Spleen (tissue), 7 donors: ENCODE measurements at regions not wholly inside any gene's neighbourhood (a gene's known extent, or its start where the extent isn't known, plus 50 kb on each side); places are given as distances from the start of the nearest gene placed in this dataset.

Experiments
- POLR2A ChIP-seq, 3 donors: fragments of 450-650 bp; IDR thresholded peaks; one replicate each; pipeline ENCODE4 v1.5.1; 2017; ENCODE audit warnings: antibody characterized with exemption in 3 of 3, mild to moderate bottlenecking in 1 of 3
- POLR2AphosphoS5 ChIP-seq, 3 donors: sonication (generic); formaldehyde crosslinking; IDR thresholded peaks; one replicate each; pipeline ENCODE4 v1.5.1; 2017; ENCODE audit warnings: antibody characterized with exemption in 3 of 3
- TF ChIP-seq, protein P1 (sequence below), 11 experiments: fragments of 200-600 bp in 7 of 11; fragments of 450-650 bp in 4 of 11; sonication (generic) in 4 of 11; IDR thresholded peaks in 8 of 11; conservative IDR thresholded peaks in 3 of 11; 1 replicate in 7 of 11; 2 replicates in 4 of 11; pipeline versions ENCODE4 v1.4.0 to v1.8.0; 2016 to 2021; ENCODE audit warnings: antibody characterized with exemption in 11 of 11, inconsistent platforms in 4 of 11, mild to moderate bottlenecking in 1 of 11
- donor health status: DM: no; HTN: no; CAD: no; lungs with moderate emphysema.
- donor health status: DM: no; HTN: no; CAD: no.
- donor health status: DM: no; HTN: no; CAD: no.

DNA sequence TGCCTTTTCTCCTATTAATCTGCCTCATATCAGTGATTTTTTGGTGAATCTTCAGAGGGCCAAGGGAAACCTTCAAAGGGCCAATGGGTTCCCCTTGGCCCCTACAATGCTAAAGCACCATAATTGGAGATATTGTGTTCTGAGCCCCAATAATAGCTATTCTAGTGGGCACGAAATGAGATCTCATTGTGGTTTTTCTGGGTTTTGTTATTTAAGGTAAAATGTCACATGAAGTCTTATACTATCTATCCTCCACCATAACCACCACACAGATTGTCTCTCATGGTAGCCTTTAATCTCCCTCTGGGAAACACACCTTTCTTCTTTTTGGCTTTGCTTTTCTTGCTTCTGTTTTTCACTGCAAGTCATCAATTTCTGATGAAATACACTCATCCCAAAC lies 152.8 kb downstream of the B3GNT2 start:
- TF ChIP-seq, protein P1, sequence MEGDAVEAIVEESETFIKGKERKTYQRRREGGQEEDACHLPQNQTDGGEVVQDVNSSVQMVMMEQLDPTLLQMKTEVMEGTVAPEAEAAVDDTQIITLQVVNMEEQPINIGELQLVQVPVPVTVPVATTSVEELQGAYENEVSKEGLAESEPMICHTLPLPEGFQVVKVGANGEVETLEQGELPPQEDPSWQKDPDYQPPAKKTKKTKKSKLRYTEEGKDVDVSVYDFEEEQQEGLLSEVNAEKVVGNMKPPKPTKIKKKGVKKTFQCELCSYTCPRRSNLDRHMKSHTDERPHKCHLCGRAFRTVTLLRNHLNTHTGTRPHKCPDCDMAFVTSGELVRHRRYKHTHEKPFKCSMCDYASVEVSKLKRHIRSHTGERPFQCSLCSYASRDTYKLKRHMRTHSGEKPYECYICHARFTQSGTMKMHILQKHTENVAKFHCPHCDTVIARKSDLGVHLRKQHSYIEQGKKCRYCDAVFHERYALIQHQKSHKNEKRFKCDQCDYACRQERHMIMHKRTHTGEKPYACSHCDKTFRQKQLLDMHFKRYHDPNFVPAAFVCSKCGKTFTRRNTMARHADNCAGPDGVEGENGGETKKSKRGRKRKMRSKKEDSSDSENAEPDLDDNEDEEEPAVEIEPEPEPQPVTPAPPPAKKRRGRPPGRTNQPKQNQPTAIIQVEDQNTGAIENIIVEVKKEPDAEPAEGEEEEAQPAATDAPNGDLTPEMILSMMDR (IDR thresholded peaks at IDR 0.05 in 8 of 11, conservative IDR thresholded peaks at IDR 0.05 in 3 of 11) = no peak
- TF ChIP-seq POLR2AphosphoS5 (IDR thresholded peaks at IDR 0.05) (no peak), POLR2A (IDR thresholded peaks at IDR 0.05) (no peak)
